Fibroblast of upper back skin (primary cell): ENCODE measurements at regions not wholly inside any gene's neighbourhood (a gene's known extent, or its start where the extent isn't known, plus 50 kb on each side); places are given as distances from the start of the nearest gene placed in this dataset.
A peak's percentile ranks its signal among the peaks of the same experiment; 100 is the strongest.
"Not testable (repeated sequence)": the region's sequence is repeated elsewhere in the genome, so short reads cannot be mapped to it uniquely, and the experiment has no call there.

Experiments
- DNase-seq: peaks from one replicate; pipeline ENCODE4 v3.0.0-alpha.2; 2013

DNA sequence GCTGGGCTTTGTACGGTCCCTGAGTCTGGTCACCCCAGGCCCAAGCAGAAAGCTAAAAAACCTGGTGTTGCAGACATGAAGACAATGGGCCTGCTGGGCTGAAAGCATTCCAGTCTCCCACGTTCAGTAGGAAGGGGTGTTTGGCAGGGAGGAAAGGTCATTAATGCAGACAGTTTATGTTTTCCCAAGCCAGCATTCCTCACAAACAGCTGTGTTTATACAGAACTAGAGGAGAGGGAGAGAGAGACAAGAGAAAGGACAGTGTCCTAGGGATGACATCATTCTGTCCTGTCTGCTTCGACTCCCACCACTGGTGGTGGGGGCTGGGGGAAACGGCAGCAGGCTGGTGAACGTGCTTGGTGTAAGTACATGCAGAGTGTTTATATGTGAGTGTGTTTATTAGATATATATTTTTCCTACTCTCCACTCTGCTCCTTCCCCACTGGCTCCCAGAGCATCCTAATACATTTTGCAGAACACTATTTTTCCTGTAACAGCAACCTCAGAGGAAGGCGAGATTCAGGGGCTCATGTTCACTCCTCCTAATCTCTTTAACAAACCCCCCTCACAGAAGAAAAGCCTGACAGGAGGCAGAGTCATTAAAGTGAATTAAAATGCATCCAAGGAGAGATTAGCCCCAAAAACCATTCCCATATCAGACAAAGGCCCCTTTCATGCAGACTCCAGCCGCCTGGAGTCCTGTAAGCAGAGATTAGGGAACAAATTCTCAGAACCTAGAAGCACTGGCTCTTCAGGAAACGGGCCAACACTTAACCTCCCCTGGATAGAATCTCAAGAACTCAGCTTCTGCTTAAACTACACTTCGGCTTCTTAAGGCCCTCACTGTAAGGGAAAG is 380.4 kb downstream of the TNS1 start:
- peak; percentile 53 for DNase-seq

DNA sequence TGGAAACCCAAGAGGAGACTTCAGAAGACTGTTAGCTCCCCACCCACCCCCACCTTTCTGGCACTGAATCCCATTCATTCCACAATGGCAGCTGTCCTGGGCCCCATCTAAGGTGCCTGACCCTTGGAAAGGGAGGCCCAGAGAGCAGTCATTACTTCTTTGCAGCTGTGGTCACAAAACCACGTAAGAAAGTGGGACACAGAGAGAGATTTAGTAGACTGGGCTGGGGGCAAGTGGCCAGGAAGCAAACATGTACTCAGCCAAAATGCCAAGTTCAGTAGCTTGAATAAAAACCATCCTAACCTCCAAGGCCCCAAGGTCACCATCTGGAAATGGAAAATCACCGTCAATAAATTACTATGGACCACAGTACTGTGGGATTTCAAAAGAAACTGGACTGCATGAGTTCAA is 381.4 kb downstream of the TNS1 start:
- peak; percentile 12 for DNase-seq

DNA sequence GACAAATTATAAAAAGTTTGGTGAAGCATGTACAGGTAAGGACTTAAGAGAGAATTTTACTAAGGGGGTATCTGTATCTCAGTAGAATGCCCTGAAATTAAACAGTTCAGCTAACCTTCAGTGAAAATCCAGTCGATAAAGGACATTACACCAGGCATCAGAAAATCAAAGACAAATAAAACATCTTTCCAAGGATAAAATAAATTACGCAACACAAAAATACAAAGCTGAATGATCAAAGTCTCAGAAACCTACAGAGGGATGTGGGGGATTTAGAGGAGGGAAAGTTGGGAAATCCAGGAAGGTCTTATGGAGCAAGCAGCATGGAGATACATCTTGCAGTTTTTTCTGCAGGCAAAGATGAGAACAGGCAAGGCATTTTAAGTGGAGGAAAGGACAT is 384.1 kb downstream of the TNS1 start:
- no peak for DNase-seq

DNA sequence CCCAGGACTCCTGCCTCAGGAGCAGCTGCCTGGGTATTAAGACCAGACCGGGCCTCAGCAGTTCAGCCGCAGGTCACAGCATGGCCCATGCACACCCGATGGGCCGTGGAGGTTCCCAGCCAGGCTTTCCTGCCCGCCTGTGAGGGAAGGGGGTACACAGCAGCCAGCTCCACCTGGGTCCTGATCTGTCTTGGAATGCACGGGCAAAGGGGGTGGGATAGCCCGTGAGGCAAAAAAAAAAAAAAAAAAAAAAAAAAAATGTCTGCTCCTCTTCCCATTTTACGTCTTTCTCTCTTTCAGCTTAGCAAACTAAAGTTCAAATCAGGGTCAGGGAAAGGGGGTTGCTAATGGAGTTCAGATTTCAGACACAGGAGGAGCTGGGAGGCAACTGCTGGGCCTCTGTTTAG is 385.2 kb downstream of the TNS1 start:
- DNase-seq = peak; percentile 44

DNA sequence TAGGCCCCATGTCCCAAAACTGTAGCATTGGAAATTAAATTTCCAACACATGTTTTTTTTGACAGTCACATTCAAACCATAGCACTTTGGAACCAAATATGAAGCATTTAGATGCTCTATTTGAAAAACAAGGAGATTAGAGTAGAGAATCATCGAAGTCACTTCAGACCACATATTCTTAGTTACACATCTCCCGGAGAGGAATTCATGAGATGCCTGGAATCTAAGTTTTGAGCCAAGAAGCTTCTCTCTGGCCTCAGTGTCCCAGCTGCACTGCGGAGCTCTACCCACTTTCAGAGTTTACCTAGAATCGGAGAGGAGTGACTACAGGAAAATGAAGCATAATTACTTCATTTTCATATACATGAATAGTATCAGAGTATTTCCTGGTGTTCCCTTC is 385.9 kb downstream of the TNS1 start:
- peak; percentile 69 for DNase-seq

DNA sequence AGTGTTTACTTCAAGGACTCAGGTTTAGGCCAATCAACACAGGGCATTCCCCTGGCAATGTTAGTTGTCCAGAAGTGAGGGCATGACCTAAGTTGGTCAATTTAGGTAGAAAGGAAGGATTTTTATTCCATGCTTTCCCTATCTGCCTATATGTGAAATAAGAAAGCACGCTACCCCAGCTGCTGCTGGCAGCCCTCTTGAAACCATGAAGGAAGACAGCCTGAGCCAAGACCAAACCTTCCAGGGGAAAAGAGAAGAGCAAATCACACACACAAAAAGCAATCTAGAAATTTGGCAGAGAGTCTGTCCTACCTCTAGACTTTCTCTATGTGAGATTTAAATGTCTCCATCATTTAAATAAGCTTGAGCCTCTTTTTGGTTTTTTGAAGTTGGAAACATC is 387.6 kb downstream of the TNS1 start:
- no peak for DNase-seq

DNA sequence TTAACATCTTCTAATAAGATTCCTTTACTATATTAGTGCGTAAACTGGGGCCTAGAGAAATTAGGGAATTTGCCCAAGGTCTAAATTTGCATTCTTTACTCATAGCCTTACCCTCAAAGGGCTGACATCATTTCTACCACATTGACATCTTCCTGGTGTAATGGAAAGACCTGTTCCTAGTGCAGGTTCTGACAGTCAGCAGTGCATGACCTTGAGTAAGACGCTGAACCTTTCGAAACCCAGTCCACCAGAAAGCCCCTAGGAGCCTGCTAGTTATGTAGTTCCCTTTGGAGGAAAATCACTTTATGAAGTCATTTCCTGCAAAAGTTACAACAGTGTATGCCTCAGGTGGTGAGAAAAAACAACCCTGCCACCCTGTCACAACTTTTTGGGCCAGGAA is 388.3 kb downstream of the TNS1 start:
- no peak for DNase-seq

DNA sequence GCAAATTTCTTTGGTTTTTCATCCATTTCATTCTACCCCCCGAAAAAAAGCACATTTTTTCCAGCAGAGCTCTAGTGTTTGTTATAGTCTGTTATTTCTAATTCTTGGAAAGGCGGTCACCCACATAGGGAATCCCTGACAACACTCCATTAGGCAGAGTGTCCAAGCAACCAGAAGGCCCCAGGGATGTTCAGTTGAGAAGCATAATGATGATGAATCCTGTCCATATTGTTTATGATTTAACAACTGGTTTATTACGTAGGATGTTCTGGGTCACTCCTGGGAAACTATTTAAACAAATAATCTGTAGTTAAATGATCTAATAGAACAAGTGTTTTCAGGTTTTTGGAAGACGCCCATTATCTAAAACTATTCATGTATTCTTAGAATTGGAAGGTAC is 388.7 kb downstream of the TNS1 start:
- no peak for DNase-seq

DNA sequence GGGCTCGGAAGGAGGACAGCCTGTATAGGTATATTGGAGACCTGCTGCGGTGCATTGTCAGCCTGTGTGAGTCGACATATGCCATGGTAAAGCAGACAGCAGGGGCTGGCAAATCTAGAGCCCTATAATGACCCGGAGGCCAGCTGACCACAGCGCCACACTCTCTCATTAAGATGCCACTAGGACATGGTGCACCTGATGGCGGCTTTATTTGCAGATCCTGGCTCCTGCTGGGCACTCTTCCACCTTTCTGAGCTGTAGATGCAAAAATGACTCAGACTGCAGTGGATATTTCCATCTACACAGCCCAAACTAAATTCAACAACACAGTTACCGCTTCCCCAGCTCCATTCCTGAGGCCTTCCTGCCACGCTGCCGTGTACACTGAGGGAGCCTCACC is 389.9 kb downstream of the TNS1 start:
- no peak for DNase-seq

DNA sequence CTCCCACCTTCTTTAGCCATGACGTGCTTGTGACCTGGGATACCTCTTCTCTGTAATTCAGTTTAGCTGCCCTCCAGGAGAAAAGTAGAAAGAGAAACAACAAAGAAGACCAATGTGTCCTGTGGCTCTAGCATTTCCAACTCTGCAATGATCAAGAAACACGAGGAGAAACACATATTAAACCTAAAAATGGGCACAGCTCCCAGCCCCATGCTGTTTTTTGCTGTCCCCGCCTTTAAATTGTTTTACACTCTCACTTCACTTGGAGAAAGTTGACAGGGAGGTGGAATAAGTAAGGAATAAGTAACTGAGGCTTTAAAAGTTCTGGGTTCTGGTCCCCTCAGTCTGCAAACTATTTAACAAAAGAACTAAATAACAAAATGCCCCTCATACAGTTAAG is 390.6 kb downstream of the TNS1 start:
- no peak for DNase-seq

DNA sequence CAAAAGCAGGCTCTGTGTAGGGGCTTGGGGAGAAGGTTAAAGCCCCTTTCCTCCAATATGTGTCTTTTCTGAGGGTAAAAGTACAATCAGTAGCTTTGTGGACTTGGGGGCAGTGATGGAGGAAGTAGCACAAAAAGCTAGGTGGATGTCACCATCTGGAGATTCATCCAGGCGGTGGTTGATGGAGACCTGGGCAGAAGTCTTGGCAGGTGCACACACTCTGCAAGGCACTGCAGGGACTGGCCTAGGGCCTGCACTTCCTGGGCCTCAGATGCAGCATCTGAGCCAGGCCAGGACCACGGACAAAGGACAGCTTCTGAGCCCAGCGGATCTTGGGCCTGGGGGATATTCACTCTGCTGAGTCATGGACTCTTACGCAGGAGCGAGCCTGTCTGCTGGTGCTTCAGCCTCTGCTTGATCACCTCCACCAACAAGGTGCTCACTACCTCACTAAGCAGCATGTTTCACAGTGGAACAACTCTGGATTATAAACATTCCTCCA is 391.1 kb downstream of the TNS1 start:
- no peak for DNase-seq

DNA sequence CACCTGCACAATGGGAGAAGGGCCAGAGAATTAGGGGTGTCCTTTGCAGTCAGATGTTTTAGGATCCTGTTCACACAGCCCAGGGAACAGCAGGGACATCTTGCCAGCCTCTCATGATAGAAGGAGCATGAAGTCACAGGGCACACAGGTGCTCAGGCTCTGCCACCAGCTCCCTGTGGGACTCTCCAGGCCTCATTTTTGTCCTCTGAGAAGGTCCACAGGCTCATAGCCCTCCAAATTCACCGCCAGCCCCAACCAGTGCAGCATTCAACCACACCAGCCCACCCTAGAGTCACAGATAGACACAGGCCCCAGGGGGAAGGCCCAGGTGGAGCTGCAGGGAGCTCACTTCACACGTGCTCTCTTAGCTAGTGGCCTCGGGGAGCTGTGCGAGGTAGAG is 391.7 kb downstream of the TNS1 start:
- no peak for DNase-seq

DNA sequence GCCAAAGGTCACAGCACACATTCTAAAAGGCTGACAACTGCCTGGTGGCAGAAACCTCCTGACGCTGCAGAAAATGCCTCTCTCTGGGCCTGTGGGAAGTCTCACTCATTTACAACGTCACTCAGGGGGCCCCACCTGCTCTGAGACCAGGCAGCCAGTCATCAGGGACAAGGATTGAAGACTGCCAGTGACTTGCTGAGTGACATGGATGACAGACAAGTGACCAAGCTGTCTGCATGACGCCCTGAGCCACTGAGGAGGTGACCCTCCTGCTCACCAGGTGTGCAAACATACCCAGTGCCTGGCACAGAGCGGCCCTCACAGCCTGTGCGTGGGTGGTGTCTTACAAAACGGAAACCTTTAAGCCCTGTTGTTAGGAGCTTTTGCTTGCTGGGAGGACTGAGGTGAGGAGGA is 392.4 kb downstream of the TNS1 start:
- no peak for DNase-seq

DNA sequence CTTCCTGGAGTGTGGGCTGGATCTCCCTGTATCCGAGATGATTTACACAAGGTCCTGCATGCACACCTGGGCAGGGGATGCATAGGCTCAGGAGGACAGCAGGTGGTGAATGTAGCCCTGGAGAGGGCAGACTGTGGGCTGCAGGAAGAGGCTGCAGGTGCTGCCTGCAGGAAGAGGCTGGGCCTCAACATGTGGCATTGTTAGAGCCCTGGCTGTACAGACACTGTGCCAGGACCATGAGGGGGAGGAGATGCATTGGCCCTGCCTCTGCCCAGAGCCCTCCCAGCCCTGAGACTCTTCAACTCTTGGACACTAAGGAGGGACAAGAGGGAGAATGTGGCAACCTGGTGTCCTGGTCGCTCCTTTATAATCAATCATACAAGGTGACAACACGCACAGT is 392.8 kb downstream of the TNS1 start:
- no peak for DNase-seq

DNA sequence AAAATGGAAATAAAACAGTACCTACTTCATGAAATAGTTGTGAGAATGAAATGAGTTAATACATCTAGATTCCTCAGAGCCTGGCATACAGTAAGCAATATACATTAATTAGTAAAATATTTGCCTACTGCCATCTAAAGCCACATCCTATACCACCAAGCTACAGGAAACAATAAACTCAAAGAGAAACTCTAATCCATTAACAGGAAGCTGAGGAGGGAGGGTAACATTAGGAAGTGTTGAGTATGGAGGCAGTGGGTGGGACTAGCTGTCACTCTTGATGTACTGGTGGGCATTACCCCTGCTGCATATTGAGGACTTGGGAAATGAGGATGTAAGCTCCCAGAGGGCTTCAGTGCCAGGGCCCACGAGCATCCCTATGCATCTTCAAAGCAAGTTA is 396.5 kb downstream of the TNS1 start:
- no peak for DNase-seq

DNA sequence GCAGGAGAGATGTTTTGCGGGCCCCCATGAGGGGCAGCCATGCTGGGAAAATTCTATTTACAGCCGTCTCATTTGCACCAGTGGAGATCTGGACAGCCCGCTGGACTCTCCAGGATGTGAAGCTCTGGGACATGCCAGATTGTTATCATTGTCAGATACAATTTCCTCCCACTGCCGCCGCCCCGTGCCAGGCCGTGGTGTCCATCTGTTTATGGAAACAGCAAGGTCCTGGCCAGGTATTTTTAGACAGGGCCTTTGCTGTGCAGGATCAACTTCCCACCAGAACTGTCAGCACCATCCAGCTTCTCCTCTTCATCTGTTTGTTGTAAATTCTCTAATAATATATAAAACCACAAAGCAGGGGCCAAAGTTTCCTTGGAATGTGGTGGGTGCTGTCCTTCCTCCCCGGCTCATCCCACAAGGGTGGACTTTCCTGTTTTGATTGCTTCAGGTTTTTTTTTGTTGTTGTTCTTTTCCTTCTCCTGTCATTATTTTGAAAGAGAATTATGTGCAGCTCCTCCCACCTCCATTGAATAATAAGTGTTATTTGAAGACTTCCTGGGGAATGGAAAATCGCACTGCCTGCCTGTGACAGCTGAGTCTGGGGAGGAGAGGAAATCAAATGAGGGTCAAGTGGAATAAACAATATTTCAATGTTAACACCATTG is 398.1 kb downstream of the TNS1 start:
- DNase-seq = no peak

DNA sequence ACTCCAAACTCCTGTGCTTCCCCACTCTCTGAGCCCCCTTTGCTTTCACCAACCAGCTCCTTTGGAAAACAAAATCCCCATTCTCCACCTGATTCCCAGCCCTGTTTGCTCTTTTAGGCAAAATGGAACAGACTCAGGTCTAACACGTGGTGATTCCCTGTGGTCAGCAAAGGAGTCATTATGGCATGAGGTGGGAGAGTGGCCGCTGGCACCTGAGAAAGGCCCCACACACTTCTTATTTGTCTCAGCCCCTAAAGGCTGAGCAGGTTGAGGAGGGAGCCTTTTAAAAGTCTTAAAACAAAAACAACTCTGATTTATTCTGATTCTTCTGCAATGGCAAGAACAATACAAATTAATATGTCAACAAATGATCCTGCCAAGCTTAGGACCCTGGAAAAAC is 401.2 kb downstream of the TNS1 start:
- DNase-seq = no peak

DNA sequence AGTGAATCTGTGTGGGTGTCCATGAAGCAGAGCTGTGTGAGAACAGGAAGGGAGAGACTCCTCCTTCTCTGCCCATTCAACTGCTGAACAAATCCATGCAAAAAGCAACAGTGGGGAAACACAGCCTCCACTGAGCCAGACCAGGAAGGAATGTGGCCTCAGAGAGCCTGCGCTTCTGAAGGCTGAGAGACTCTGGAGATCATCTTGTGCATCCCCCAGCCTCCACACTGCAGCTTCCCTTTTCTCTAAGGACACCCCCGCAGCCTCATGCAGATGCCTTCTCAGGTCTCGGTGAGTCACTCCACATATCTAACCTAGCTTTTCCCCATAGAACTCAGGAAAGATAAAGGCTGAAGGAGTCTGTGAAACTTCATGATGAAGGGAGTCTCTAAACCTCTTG is 402.9 kb downstream of the TNS1 start:
- peak; percentile 19 for DNase-seq

DNA sequence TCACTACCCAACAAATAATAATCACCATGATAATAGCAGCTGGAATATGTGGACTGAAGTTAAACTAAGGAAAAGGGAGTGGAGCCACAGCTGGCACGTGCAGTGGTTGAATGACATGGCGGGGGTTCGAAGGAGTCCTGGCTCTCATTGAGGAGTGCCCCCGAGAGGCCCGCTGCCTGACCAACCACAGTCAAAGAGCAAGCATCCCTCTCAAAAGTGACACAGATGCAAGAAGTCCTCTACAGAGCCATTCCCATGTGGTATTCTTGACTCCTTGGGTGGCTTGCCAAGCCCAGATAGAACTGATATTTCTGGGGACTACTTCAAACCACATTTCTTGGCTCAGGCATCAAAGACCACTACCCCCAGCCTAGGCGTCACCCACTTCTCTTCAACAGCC is 405.1 kb downstream of the TNS1 start:
- DNase-seq = no peak

DNA sequence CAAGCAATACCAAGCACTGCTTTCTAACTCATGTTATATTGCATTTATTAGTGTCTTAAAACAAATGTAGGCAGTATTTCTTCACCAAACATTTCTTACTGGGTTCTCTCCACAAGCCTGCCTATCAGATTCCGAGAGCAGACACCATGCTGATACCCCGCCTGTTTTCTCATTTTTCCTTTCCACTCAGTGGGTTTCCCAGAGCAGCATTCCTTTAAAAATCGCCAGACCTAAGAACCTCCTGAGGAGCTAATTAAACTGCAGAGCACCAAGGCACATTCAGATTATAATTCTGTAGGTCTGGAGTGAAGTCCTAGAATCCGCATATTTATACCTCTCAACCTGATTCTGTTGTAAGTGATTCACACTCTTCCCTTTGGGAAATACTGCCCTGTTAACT is 405.6 kb downstream of the TNS1 start:
- no peak for DNase-seq

DNA sequence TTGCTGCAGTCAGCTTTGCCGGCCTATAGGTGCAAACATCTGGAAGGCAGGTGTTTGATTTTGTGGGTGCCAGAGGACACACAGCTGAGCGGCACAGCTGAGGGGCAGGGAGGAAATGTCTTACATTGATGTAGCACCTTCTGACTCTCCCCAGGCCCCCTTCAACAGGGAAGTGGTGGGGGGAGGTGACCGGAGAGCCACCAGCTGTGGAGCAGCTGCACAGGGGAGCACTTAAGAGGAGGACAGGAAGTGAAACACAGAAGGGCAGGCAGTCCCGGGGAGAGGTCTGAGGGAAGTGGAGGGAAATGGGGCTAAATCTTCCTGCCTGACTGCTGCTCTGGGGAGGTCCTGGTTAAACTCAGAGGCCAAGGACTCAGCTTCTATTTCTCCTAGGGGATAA is 409.1 kb downstream of the TNS1 start:
- no peak for DNase-seq

DNA sequence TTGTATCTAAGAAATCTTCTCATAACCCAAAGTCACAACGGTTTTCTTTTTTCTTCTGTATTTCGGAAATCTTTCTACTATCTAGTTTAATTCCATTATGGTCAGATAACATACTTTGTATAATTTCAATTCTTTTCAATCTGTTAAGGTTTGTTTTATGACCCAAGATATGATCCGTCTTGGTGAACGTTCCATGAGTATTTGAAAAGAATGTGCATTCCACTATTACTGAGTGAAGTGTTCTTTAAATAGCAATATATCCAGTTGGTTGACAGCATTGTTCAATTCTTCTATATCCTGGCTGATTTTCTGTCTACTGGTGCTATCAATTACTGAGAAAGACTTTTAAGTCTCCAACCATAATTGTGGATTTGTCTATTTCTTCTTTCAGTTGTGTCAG is 414.5 kb downstream of the TNS1 start:
- peak; percentile 42 for DNase-seq

DNA sequence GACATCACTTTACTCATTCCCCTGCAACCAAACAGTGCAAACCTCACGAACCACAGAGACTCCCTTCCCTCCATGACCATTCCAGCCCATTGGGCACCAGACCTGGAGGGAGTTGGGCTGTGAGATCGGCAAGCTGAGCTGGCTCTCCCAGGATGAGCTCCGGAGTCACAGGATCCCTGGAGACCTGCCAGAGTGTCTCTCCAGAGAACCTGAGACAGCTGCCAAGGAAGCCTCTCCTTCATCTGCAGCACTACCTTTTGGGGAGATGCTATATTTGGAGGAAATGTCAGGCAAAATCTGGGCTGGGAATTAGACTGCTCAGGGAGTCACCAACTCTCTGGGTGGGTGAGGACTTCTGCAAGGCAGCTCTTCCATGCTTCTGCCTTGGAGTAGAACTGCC is 417.4 kb downstream of the TNS1 start:
- no peak for DNase-seq

DNA sequence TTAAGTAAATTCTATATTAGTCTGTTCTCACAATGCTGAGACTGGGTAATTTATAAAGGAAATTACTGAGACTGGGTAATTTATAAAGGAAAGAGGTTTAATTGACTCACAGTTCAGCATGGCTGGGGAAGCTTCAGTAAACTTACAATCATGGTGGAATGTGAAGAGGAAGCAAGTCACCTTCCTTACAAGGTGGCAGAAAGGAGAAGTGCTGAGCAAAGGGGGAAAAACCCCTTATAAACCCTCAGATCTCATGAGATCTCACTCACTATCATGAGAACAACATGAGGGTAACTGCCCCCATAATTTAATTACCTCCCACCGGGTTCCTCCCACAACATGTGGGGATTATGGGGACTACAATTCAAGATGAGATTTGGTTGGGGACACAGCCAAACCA is 422.4 kb downstream of the TNS1 start:
- not testable (repeated sequence) for DNase-seq

DNA sequence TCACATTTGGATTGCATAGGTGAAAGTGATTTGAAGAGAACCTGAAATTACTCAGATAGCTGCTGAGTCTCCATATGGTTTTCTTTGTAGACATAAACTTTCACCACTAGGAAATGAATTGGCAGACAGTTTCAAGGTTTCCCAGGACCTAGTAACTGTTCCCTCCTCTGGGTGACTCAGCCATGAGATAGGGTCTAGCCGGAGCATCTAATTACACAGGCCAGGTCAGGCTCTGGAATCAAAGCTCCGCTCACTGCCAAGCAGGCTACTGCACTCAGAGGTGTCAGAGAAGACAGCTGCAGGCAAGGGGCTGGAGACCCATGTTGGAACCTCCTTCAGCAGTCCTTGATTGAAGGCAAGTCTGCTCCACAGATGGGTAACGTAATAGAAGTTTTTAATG is 429.2 kb downstream of the TNS1 start:
- peak; percentile 79 for DNase-seq
